ENCODE measurements at regions not wholly inside any gene's neighbourhood (a gene's known extent, or its start where the extent isn't known, plus 50 kb on each side); places are given as distances from the start of the nearest gene placed in this dataset.

DNA sequence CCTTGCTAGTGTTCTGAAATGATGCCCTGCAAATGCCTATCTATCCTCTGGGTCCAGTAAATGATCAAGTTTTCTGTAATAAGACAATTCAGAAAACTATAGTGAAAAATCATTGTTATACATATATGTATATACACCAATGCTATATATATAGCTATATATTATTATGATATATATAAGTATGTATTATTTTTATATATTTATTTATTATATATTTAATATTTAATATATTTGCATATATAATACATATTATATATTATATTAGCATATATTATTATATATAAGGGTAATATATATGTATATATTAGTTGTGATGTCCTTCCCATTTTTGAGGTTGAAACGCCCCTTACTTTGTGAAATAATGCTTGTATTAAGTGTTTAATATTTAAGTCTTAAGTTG lies 181.4 kb upstream of the CACNA2D1 start:
- Histone ChIP-seq H3K27ac (ENCODE audit: low read depth, low read length) (no peak overlapping the region), H3K4me1 (ENCODE audit: insufficient read depth, low read length) (no peaks in the 10 kb centered on the region), H3K9me3 (ENCODE audit: insufficient read depth, low read depth, low read length) (no peaks in the 10 kb centered on the region), H3K27me3 (ENCODE audit: insufficient read depth, low read length) (no peaks in the 10 kb centered on the region), H3K9ac (ENCODE audit: low read depth, low read length) (no peak overlapping the region), H3K36me3 (ENCODE audit: insufficient read depth, low read length) (no peaks in the 10 kb centered on the region), H3K4me3 (ENCODE audit: low read length) (no peak overlapping the region)
- WGBS = 93% methylated on average over 1 of the region's 1 CpG

DNA sequence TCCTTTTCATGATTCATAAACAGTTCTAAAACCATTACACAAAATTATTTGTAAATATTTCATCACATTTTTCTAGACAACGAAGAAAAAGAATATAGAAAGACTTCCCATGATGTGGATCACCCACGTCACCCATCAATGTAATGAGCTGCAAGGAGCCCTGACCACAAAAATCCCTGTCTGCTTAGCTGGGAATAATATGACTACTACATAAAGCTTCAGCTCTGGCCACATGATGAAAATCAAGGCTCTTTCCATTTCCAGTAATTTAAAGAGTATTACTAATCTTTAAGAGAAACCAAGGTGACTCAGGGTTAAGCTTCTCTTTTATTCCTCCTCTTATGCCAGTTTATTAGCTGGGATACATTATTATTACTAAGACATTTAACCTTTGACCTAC lies 180.8 kb upstream of the CACNA2D1 start:
- H3K9ac ChIP-seq (ENCODE audit: low read depth, low read length) = no peak overlapping the region
- H3K27ac ChIP-seq (ENCODE audit: low read depth, low read length) = no peak overlapping the region
- H3K4me3 ChIP-seq (ENCODE audit: low read length) = no peak overlapping the region
- H3K4me1 ChIP-seq (ENCODE audit: insufficient read depth, low read length) = no peaks in the 10 kb centered on the region
- H3K36me3 ChIP-seq (ENCODE audit: insufficient read depth, low read length) = no peaks in the 10 kb centered on the region
- H3K9me3 ChIP-seq (ENCODE audit: insufficient read depth, low read depth, low read length) = no peaks in the 10 kb centered on the region
- 94% methylated on average over 2 of the region's 2 CpGs for WGBS
- H3K27me3 ChIP-seq (ENCODE audit: insufficient read depth, low read length) = no peaks in the 10 kb centered on the region

DNA sequence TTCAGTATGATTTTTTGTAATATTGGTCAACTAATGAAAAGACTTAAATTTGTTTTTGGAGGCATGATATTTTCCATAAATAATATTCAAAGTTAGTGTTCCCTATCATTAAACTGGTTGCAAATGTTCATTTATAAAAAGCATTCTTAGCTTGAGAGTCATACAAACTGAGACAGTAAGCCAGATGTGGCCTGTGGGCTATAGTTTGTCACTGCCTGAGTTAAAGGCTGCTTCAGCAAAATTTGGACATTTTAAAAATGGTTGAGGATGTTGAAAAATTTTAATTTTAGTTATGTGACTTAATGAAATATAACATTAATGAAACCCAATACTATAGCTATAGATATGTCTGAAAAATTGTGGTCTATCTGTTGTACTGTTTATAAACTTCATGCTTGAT lies 180.2 kb upstream of the CACNA2D1 start:
- no peak overlapping the region for H3K9ac ChIP-seq (ENCODE audit: low read depth, low read length)
- no peaks in the 10 kb centered on the region for H3K36me3 ChIP-seq (ENCODE audit: insufficient read depth, low read length)
- no peaks in the 10 kb centered on the region for H3K27me3 ChIP-seq (ENCODE audit: insufficient read depth, low read length)
- no peak overlapping the region for H3K27ac ChIP-seq (ENCODE audit: low read depth, low read length)
- no peaks in the 10 kb centered on the region for H3K9me3 ChIP-seq (ENCODE audit: insufficient read depth, low read depth, low read length)
- H3K4me3 ChIP-seq (ENCODE audit: low read length) = no peak overlapping the region
- H3K4me1 ChIP-seq (ENCODE audit: insufficient read depth, low read length) = no peaks in the 10 kb centered on the region

DNA sequence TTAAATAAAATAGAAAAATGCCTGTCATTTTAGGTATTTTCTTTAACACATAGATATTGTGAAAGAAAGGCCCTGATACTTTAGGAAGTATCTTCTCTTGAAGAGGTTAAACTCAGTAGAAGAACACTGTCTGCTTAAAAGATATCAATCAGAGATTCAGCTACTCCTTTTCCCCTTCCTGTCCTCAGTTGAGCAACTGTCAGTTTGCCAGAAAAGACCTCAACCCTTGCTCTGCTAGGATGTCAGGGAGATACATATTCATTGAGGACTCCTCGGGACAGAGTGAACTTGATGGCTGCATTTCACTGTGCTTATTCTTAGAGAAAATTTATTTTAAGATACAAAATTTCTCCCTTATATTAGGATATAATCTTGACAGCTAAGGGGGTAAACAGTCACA lies 173.6 kb upstream of the CACNA2D1 start:
- no peaks in the 10 kb centered on the region for H3K36me3 ChIP-seq (ENCODE audit: insufficient read depth, low read length)
- no peak overlapping the region for H3K9ac ChIP-seq (ENCODE audit: low read depth, low read length)
- H3K27ac ChIP-seq (ENCODE audit: low read depth, low read length) = no peak overlapping the region
- WGBS = 100% methylated on average over 1 of the region's 1 CpG
- H3K4me1 ChIP-seq (ENCODE audit: insufficient read depth, low read length) = no peaks in the 10 kb centered on the region
- H3K27me3 ChIP-seq (ENCODE audit: insufficient read depth, low read length) = no peaks in the 10 kb centered on the region
- H3K9me3 ChIP-seq (ENCODE audit: insufficient read depth, low read depth, low read length) = no peaks in the 10 kb centered on the region
- no peak overlapping the region for H3K4me3 ChIP-seq (ENCODE audit: low read length)

DNA sequence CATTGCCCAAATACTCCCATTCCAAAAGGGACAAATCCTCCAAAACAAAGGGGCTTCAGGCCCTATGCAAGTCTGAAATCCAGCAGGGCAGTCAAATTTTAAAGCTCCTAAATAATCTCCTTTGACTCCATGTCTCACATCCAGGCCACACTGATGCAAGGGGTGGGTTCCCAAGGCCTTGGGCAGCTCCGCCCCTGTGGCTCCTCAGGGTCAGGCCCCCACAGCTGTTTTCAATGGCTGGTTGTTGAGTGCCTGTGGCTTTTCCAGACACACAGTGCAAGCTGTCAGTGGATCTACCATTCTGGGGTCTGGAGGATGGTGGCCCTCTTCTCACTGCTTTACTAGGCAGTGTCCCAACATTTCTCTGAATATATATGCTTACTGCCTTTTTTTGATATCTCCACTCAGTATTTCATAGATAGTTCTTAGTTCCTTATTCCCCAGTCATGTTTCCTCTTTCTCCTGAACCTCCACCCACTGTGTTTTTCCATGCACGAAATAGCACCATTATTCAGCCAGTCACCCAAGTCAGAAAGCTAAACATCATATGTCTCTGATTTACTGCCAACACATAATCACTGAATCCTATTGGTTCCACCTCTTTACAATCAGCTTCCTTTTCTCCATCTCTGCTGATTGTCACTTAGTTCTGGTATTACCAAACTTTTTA lies 172.6 kb upstream of the CACNA2D1 start:
- Histone ChIP-seq H3K27ac (ENCODE audit: low read depth, low read length) (no peak overlapping the region), H3K4me1 (ENCODE audit: insufficient read depth, low read length) (no peaks in the 10 kb centered on the region), H3K36me3 (ENCODE audit: insufficient read depth, low read length) (no peaks in the 10 kb centered on the region), H3K9ac (ENCODE audit: low read depth, low read length) (no peak overlapping the region), H3K4me3 (ENCODE audit: low read length) (no peak overlapping the region), H3K9me3 (ENCODE audit: insufficient read depth, low read depth, low read length) (no peaks in the 10 kb centered on the region), H3K27me3 (ENCODE audit: insufficient read depth, low read length) (no peaks in the 10 kb centered on the region)
- 91% methylated on average over 2 of the region's 2 CpGs for WGBS

DNA sequence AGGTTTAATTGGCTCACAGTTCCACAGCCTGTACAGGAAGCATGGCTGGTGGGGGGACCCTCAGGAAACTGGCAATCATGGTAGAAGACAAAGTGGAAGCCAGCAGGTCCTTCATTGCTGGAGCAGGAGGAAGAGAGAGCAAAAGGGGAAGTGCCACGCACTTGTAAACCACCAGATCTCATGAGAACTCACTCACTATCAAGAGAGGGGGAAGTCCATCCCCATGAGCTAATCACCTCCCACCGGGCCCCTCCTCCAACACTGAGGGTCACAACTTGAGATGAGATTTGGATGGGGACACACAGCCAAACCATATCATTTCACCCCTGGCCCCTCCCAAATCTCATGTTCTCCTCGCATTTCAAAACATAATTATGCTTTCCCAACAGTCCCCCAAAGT lies 171.9 kb upstream of the CACNA2D1 start:
- Histone ChIP-seq H3K9ac (ENCODE audit: low read depth, low read length) (no peak overlapping the region), H3K36me3 (ENCODE audit: insufficient read depth, low read length) (no peaks in the 10 kb centered on the region), H3K4me3 (ENCODE audit: low read length) (no peak overlapping the region), H3K9me3 (ENCODE audit: insufficient read depth, low read depth, low read length) (no peaks in the 10 kb centered on the region), H3K4me1 (ENCODE audit: insufficient read depth, low read length) (no peaks in the 10 kb centered on the region), H3K27me3 (ENCODE audit: insufficient read depth, low read length) (no peaks in the 10 kb centered on the region), H3K27ac (ENCODE audit: low read depth, low read length) (no peak overlapping the region)
- 85% methylated on average over 2 of the region's 3 CpGs for WGBS

DNA sequence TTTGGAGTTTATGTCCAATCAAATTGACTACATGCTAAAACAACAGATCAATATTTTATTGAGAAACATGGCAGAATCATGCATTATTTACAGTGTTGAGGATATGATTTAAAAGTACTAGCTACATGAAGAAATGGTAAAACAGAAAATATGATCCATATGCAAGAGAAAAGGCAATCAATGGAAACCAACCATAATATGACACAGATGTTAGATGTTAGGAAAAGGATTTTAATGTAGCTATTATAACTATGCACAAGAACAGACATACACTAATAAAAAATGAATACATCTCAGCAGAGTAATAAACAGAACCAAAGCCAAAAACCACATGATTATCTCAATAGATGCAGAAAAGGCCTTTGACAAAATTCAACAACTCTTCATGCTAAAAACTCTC lies 166.2 kb upstream of the CACNA2D1 start:
- Histone ChIP-seq H3K4me3 (ENCODE audit: low read length) (no peak overlapping the region), H3K9me3 (ENCODE audit: insufficient read depth, low read depth, low read length) (no peaks in the 10 kb centered on the region), H3K9ac (ENCODE audit: low read depth, low read length) (no peak overlapping the region), H3K27ac (ENCODE audit: low read depth, low read length) (no peak overlapping the region), H3K36me3 (ENCODE audit: insufficient read depth, low read length) (no peaks in the 10 kb centered on the region), H3K4me1 (ENCODE audit: insufficient read depth, low read length) (no peaks in the 10 kb centered on the region), H3K27me3 (ENCODE audit: insufficient read depth, low read length) (no peaks in the 10 kb centered on the region)

DNA sequence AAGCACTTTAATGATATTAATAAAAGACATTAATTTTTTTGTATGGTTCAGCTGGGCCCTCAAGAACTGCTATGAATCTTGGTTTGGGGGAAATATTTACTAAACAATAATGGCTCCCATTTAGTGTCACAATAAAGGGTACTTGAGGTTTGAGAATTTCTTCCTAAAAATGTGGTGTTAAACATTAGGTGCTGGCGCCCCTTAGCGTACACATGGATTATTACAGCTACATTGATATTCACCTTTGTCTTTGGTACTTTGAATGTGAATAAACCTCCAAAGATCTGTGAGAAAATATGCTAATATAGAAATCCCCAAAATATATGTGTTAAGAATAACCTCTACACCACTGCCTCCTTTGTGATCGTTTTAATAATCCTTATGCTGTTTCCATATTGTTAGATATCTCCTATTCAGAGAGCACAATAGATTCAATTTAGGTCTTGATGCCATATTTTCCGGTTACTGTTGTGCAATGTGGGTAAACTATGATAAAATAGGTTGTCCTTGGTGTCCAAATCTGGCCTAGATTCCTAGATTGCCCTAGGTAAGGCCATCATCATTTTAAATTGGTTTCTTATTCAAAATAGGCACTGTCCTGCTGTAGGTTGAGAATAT lies 161.8 kb upstream of the CACNA2D1 start:
- WGBS = 50% methylated on average over 2 of the region's 4 CpGs
- Histone ChIP-seq H3K27me3 (ENCODE audit: insufficient read depth, low read length) (no peaks in the 10 kb centered on the region), H3K4me1 (ENCODE audit: insufficient read depth, low read length) (peaks cover 8% of the 10 kb centered on the region), H3K9ac (ENCODE audit: low read depth, low read length) (no peak overlapping the region), H3K27ac (ENCODE audit: low read depth, low read length) (no peak overlapping the region), H3K4me3 (ENCODE audit: low read length) (no peak overlapping the region), H3K9me3 (ENCODE audit: insufficient read depth, low read depth, low read length) (no peaks in the 10 kb centered on the region), H3K36me3 (ENCODE audit: insufficient read depth, low read length) (no peaks in the 10 kb centered on the region)

DNA sequence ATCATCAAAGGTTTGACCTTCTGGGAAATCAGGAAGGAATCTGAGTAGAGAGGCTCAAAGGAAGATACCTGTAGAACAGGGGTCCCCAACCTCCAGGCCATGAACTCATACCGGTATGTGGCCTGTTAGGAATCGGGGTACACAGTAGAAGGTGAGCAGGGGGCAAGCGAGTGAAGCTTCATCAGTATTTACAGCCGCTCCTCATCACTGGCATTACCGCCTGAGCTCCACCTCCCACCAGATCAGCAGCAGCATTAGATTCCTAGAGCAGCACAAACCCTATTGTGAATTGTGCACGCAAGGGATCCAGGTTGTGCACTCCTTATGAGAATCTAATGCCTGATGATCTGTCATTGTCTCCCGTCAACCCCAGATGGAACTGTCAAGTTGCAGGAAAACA lies 158.5 kb upstream of the CACNA2D1 start:
- Histone ChIP-seq H3K9ac (ENCODE audit: low read depth, low read length) (no peak overlapping the region), H3K27ac (ENCODE audit: low read depth, low read length) (no peak overlapping the region), H3K4me3 (ENCODE audit: low read length) (no peak overlapping the region), H3K4me1 (ENCODE audit: insufficient read depth, low read length) (peaks cover 13% of the 10 kb centered on the region), H3K27me3 (ENCODE audit: insufficient read depth, low read length) (no peaks in the 10 kb centered on the region), H3K9me3 (ENCODE audit: insufficient read depth, low read depth, low read length) (no peaks in the 10 kb centered on the region), H3K36me3 (ENCODE audit: insufficient read depth, low read length) (no peaks in the 10 kb centered on the region)
- WGBS = 95% methylated on average over 7 of the region's 7 CpGs

DNA sequence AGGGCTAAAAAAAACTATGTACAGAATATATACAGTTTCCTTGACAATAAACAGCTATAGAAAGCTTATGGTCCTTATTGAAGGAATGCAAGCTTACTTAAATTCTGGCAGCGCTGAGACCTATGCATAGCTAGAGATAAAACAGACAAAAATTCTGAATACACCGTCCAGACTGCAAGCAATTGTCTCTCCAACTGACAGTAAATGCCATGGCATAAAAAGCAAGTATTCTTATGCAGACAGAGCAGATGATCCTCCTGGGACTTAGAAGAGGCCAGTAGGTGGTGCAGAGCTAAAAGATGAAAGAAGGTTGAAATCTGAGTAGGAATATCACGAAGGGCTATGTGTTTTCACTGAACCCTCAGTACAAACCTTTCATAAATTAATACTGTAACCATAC lies 157.0 kb upstream of the CACNA2D1 start:
- Histone ChIP-seq H3K9me3 (ENCODE audit: insufficient read depth, low read depth, low read length) (no peaks in the 10 kb centered on the region), H3K36me3 (ENCODE audit: insufficient read depth, low read length) (no peaks in the 10 kb centered on the region), H3K27ac (ENCODE audit: low read depth, low read length) (no peak overlapping the region), H3K4me1 (ENCODE audit: insufficient read depth, low read length) (peaks cover 17% of the 10 kb centered on the region), H3K4me3 (ENCODE audit: low read length) (no peak overlapping the region), H3K9ac (ENCODE audit: low read depth, low read length) (no peak overlapping the region), H3K27me3 (ENCODE audit: insufficient read depth, low read length) (no peaks in the 10 kb centered on the region)
- 7% methylated on average over 2 of the region's 3 CpGs for WGBS

DNA sequence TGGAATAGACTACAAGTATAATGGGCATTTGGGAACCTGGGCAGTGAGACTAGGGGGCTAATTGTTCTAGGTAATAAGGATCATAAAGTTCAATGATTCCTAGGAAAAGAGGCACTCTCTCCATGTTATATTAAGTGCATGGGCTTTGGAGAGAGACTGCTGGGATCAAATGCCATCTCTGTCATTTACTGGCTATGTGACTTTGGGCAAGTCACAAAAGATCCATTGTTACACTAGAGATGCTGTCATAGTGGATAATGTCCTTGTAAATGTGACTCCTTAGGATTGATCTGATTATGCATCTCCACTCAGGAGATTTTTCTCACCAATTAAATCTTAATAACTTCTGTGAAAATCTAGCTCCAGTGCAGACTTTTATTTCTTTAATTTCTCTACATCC lies 156.3 kb upstream of the CACNA2D1 start:
- Histone ChIP-seq H3K27me3 (ENCODE audit: insufficient read depth, low read length) (no peaks in the 10 kb centered on the region), H3K9ac (ENCODE audit: low read depth, low read length) (no peak overlapping the region), H3K4me1 (ENCODE audit: insufficient read depth, low read length) (peaks cover 24% of the 10 kb centered on the region), H3K27ac (ENCODE audit: low read depth, low read length) (no peak overlapping the region), H3K9me3 (ENCODE audit: insufficient read depth, low read depth, low read length) (no peaks in the 10 kb centered on the region), H3K4me3 (ENCODE audit: low read length) (no peak overlapping the region), H3K36me3 (ENCODE audit: insufficient read depth, low read length) (no peaks in the 10 kb centered on the region)

DNA sequence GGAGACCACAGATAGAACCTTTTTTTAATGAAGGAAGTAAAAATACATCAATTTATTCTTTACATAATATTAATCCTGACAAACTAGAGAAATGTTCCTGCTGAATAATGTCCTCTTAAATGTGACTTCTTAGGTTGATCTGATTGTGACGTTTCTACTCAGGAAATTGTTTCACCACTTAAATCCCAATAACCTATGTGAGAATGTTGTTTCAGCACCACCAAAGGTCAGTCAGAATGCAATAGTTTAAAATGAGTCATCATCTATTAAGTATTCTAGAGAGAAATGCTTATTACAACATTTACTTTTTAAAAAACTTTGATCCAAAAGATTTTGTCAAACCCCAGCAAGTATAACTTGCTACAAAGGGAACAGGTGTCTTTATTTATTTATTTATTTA lies 155.4 kb upstream of the CACNA2D1 start:
- no peak overlapping the region for H3K4me3 ChIP-seq (ENCODE audit: low read length)
- H3K9me3 ChIP-seq (ENCODE audit: insufficient read depth, low read depth, low read length) = no peaks in the 10 kb centered on the region
- H3K4me1 ChIP-seq (ENCODE audit: insufficient read depth, low read length) = peaks cover 33% of the 10 kb centered on the region
- WGBS = no CpG with 5 or more reads among the region's 1 CpG
- H3K36me3 ChIP-seq (ENCODE audit: insufficient read depth, low read length) = no peaks in the 10 kb centered on the region
- H3K9ac ChIP-seq (ENCODE audit: low read depth, low read length) = no peak overlapping the region
- no peak overlapping the region for H3K27ac ChIP-seq (ENCODE audit: low read depth, low read length)
- no peaks in the 10 kb centered on the region for H3K27me3 ChIP-seq (ENCODE audit: insufficient read depth, low read length)

Measured in HUES64 (cell line).